Endothelial cell (in vitro differentiated cells): ENCODE measurements at regions not wholly inside any gene's neighbourhood (a gene's known extent, or its start where the extent isn't known, plus 50 kb on each side); places are given as distances from the start of the nearest gene placed in this dataset.

Source experiments
- DNase-seq: peaks from one replicate; pipeline ENCODE4 v3.0.0; 2021; ENCODE audit warnings: low spot score
- H3K27ac Mint-ChIP-seq: one replicate; pipeline ENCODE4 v1.8.0; 2021; ENCODE audit warnings: mixed read lengths, inconsistent platforms; ENCODE audit not compliant: unreplicated experiment
- H3K27me3 Mint-ChIP-seq: one replicate; pipeline ENCODE4 v1.8.0; 2021; ENCODE audit warnings: mild to moderate bottlenecking, moderate library complexity, mixed read lengths, inconsistent platforms; ENCODE audit not compliant: unreplicated experiment
- H3K36me3 Mint-ChIP-seq: one replicate; pipeline ENCODE4 v1.8.0; 2021; ENCODE audit warnings: mild to moderate bottlenecking, low read depth, mixed read lengths, inconsistent platforms; ENCODE audit not compliant: unreplicated experiment
- H3K4me1 Mint-ChIP-seq: one replicate; pipeline ENCODE4 v1.8.0; 2021; ENCODE audit warnings: mild to moderate bottlenecking, mixed read lengths, inconsistent platforms; ENCODE audit not compliant: unreplicated experiment
- H3K4me3 Mint-ChIP-seq: one replicate; pipeline ENCODE4 v1.8.0; 2021; ENCODE audit warnings: mild to moderate bottlenecking, mixed read lengths, inconsistent platforms; ENCODE audit not compliant: unreplicated experiment
- H3K9me3 Mint-ChIP-seq: one replicate; pipeline ENCODE4 v1.8.0; 2021; ENCODE audit warnings: mixed read lengths, inconsistent platforms; ENCODE audit not compliant: unreplicated experiment
- CTCF ChIP-seq: fragments of 200-600 bp; sonication (generic); IDR thresholded peaks from one replicate; pipeline ENCODE4 v1.5.0; 2021; ENCODE audit warnings: antibody characterized with exemption; ENCODE audit not compliant: unreplicated experiment

GRCh38 chr11:95308512-95309035 lies 77.6 kb upstream of the SESN3 start:
- no peaks in the 10 kb centered on the region for H3K36me3 Mint-ChIP-seq
- no peak for DNase-seq
- no peaks in the 10 kb centered on the region for H3K9me3 Mint-ChIP-seq
- no peak overlapping the region for H3K4me3 Mint-ChIP-seq
- no peak for TF ChIP-seq CTCF
- H3K4me1 Mint-ChIP-seq, result no peaks in the 10 kb centered on the region
- H3K27me3 Mint-ChIP-seq, result no peaks in the 10 kb centered on the region
- H3K27ac Mint-ChIP-seq, result no peak overlapping the region

- H3K27ac Mint-ChIP-seq, result no peak overlapping the region
- no peak for DNase-seq
- no peak for TF ChIP-seq CTCF
- H3K4me1 Mint-ChIP-seq, result no peaks in the 10 kb centered on the region
- no peak overlapping the region for H3K4me3 Mint-ChIP-seq
- H3K36me3 Mint-ChIP-seq, result no peaks in the 10 kb centered on the region
- no peaks in the 10 kb centered on the region for H3K27me3 Mint-ChIP-seq
- no peaks in the 10 kb centered on the region for H3K9me3 Mint-ChIP-seq
Observed at GRCh38 chr11:95307286-95307685, 76.3 kb upstream of the SESN3 start.

- no peak overlapping the region for H3K27ac Mint-ChIP-seq
- no peak overlapping the region for H3K4me3 Mint-ChIP-seq
- H3K9me3 Mint-ChIP-seq, result no peaks in the 10 kb centered on the region
- no peaks in the 10 kb centered on the region for H3K4me1 Mint-ChIP-seq
- H3K27me3 Mint-ChIP-seq, result no peaks in the 10 kb centered on the region
- no peaks in the 10 kb centered on the region for H3K36me3 Mint-ChIP-seq
- no peak for DNase-seq
- TF ChIP-seq CTCF, result no peak
Observed at GRCh38 chr11:95306801-95307200, 75.8 kb upstream of the SESN3 start.

GRCh38 chr11:95306123-95306522 lies 75.1 kb upstream of the SESN3 start:
- DNase-seq, result no peak
- no peaks in the 10 kb centered on the region for H3K9me3 Mint-ChIP-seq
- no peaks in the 10 kb centered on the region for H3K36me3 Mint-ChIP-seq
- H3K4me1 Mint-ChIP-seq, result no peaks in the 10 kb centered on the region
- H3K27ac Mint-ChIP-seq, result no peak overlapping the region
- no peaks in the 10 kb centered on the region for H3K27me3 Mint-ChIP-seq
- no peak for TF ChIP-seq CTCF
- no peak overlapping the region for H3K4me3 Mint-ChIP-seq

- Mint-ChIP-seq H3K4me1 (no peaks in the 10 kb centered on the region), H3K27ac (no peak overlapping the region), H3K4me3 (no peak overlapping the region), H3K9me3 (no peaks in the 10 kb centered on the region), H3K27me3 (no peaks in the 10 kb centered on the region), H3K36me3 (no peaks in the 10 kb centered on the region)
- TF ChIP-seq CTCF, result no peak
- no peak for DNase-seq
Observed at GRCh38 chr11:95305705-95306104, 74.7 kb upstream of the SESN3 start.
